ENCODE measurements at regions not wholly inside any gene's neighbourhood (a gene's known extent, or its start where the extent isn't known, plus 50 kb on each side); places are given as distances from the start of the nearest gene placed in this dataset.
"Not testable (repeated sequence)": the region's sequence is repeated elsewhere in the genome, so short reads cannot be mapped to it uniquely, and the experiment has no call there.

DNA sequence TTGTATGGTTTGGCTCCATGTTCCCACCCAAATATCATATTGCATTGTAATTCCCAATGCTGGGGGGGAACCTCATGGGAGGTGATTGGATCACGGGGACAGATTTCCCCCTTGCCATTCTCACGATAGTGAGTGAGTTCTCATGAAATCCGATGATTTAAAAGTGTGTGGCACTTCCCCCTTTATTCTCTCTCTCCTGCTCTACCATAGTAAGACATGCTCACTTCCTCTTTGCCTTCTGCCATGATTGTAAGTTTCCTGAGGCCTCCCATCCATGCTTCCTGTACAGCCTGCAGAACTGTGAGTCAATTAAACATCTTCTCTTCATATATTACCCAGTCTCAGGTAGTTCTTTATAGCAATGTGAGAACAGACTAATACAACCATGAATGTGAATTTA, 211.6 kb upstream of the NR5A2 start:
- no peak for DNase-seq

DNA sequence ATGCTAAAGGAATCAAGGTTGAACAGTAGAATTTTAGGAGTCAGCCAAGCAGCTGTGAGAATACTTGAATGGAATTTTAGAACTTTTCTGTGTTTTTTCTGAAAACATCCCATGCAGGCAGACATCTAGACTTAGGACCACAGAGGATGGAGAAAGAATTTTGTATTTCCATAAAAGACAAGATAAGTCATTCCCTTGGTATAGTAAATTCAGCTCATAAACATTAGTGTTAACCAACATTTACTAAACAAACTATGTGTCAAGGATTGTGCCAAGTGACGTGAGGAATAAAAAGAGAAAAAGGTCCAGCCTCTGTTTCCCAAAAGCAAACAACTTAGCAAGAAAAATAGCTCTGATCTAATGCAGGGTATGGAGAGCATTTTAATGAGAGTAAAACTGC, 210.2 kb upstream of the NR5A2 start:
- DNase-seq, result no peak

DNA sequence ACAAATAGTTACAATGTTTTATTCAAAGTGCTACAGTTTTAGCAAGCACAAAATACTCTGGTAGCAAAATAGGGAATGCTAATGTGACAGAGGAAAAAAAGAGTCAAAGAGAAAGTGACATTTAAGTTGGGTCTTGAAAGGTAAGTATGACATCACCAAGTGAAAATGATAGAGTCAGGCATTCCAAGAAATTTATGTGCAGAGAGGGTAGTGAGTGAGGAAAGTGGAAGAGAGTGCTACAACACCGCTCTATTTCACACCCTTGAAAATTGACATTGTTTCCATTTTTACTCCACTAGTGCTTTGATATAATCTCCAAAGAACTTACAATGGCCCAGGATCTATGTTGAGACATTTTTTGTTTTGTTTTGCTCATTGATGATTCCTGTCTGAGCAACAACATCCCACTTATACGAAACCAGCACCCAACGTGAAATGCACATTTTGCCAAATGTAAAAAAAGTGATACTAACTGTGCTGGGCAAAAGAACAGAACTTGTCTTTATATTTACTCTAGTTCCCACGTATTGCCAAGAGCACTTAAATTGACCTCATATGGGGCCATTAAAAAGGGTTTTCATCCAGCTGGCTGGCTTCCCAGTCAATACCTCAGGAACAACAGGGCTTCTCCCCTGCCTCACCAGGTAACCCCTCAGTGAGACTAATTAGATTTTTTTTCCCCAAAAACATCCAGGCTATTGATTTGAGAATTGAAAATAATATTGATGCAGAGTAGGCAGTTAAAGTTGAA, 206.3 kb upstream of the NR5A2 start:
- DNase-seq, result no peak

DNA sequence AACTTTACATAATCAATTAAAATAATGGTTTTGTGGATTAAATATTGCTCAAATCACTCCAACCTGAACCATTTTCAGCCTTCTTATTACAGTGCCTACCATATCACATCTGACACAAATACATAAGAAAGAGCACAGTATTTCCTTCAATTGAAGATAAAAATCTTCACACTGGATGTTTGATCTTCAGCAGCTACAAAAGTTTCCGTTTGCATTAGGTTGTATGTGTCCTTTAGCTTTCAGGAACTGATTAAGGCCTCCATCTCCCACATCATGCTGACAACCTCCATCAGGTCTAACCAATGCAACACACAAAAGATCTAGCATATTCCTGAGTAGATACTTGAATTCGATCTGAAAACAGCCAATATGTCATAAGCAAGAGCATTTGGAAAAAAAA, 195.1 kb upstream of the NR5A2 start:
- no peak for DNase-seq

DNA sequence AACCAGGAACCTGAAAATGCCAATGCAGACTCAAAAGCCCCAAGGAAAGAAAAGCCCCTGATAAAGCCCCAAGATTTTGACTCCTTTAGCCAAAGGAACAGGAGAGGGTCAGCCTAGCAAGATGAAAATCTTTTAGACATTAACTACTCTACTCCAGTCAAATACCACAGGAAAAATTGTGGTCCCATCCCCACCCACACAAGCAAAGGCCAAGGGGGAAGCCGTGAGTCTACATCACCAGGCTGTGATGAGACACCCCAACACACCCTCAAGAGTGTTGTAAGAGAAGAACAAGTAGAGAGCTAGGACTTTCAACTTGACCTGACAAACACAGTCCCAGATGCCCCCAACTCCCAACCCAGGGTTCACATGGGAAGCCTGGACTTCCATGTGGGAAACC, 192.8 kb upstream of the NR5A2 start:
- no peak for DNase-seq

DNA sequence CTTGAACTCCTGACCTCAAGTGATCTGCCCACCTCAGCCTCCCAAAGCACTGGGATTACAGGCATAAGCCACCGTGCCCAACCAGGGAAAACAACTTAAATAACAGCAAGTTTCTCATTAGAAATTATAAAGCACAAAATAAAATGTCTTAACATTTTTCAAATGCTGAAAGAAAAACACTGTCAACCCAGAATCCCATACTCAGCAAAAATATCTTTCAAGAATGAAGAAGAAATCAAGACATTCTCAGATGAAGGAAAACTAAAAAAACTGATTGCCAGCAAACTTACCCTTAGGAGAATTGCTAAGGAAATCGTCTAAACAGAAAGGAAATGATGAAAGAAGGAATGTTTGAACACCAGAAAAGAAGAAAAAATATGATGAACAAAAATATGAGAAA, 191.1 kb upstream of the NR5A2 start:
- no peak for DNase-seq

DNA sequence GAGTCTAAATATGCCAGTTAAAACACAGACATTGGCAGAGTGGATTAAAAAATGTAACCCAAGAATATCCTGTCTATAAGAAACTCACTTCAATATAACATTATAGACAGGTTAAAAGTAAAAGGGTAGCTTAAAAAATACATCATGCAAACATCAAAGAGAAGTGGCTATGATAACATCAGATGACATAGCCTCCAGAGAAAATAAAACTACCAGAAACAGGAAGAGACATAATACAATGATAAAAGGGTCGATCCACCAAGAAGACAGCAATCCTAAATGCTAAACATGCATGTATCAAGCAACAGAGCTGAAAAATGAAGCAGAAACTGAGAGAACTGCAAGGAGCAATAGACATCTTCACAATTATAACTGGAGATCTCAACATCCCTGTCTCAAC, 190.2 kb upstream of the NR5A2 start:
- no peak for DNase-seq

DNA sequence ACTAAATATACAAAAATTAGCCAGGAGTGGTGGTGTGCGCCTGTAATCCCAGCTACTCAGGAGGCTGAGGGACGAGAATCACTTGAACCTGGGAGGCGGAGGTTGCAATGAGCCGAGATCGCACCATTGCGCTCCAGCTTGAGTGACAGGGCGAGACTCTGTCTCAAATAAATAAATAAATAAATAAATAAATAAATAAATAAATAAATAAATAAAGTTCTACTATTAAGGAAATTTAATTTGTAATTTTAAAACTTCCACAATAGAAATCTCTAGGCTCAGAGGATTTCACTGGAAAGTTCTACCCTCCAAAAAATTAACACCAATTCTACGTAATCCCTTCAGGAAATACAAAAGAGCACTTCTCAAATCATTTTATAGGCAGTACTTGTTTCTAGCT, 187.9 kb upstream of the NR5A2 start:
- not testable (repeated sequence) for DNase-seq

DNA sequence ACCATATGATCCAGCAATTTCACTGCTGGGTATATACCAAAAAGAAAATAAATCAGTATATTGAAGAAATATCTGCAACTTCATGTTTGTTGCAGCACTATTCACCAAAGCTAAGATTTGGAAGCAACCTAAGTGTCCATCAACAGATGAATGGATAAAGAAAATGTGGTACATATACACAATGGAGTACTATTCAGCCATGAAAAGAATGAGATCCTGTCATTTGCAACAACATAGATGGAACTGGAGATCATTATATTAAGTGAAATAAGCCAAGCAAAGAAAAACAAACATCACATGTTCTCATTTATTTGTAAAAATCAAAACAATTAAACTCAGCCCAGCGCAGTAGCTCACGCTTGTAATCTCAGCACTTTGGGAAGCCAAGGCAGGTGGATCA, 184.4 kb upstream of the NR5A2 start:
- not testable (repeated sequence) for DNase-seq

DNA sequence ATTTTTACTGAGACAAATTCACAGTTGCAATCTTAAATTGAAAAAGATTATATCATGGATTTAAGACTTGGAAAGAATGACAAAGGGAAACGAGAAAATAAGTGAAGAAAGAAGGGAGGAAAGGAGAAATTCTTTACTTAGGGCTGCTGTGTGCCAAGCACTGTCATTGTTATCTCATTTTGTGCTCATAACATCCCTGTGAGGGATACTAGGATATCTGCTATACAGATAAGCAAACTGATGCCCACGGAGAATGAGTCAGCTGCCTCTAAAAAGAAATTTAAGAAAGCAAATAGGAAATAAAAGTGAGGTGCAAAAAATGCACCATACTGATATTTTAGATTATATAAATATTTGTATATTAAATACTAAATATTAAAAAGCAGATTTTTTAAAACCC, 183.6 kb upstream of the NR5A2 start:
- no peak for DNase-seq

DNA sequence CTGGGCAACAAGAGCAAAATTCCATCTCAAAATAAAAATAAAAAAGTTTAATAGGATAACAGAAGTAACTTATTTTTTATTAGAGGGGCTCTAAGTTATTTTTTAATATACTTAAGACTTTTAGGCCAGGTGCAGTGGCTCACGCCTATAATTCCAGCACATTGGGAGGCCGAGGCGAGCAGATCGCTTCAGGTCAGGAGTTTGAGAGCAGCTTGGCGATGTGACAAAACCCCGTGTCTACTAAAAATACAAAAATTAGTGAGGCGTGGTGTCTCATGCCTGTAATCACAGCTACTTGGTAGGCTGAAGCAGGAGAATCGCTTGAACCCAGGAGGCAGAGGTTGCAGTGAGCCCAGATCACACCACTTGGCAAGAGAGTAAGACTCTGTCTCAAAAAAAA, 180.5 kb upstream of the NR5A2 start:
- DNase-seq, result no peak

DNA sequence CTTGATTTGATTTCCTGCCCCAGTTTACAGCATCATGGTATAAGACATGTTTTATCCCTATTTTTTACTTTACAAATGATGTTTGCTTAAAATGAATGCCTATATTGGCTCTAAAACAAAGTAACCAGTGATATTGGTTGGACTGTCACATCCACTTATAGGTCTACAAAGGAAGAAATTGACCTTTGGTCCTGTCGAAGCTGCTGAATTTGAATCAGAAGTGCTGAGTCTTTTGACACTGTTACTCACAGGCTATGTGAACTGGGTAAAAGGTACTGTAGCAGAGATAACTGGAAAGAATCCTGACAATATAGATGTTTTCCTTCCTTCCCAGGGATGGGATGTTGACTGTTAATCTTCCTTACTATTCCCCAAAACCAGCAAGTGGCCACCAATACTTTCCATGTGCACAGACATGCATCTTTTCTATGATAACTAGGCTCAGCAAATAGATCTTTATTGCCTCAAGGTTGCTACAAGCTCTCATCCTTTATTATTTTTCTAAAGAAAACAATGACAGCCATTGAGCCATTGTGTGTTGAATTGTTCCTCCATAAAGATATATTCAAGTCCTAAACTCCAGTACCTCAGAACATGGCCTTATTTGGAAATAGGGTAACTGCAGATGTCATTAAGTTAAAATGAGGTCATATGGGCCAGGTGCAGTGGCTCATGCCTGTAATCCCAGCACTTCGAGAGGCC, 175.9 kb upstream of the NR5A2 start:
- DNase-seq, result no peak

DNA sequence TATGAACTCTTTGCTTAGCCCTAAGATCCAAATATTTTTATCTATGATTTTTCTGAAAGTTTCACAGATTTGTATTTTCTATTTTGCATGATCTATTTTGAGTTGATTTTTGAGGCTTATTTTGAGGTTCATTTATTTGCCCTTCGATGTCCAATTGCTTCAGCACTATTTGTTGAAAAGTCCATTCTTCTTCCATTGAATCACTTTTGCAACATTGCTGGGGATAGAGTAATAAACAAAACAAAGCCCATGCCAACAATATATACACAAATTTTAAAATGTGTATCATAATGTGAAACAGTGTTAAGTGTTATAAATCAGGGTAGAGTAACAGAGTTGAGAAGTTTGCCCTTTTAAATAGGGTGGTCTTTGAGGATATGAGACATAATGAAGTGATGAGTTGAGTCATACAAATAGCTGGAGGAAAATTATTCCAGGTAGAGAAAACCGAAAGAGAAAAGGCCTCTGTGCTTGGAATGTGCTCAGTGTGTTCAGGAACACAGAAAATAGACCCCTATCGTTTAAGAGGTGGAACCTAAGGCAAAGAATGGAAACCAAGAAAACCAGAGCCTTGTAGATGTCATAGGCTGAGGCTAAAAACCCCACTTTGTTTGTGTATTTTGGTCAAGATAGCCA, 172.7 kb upstream of the NR5A2 start:
- no peak for DNase-seq

DNA sequence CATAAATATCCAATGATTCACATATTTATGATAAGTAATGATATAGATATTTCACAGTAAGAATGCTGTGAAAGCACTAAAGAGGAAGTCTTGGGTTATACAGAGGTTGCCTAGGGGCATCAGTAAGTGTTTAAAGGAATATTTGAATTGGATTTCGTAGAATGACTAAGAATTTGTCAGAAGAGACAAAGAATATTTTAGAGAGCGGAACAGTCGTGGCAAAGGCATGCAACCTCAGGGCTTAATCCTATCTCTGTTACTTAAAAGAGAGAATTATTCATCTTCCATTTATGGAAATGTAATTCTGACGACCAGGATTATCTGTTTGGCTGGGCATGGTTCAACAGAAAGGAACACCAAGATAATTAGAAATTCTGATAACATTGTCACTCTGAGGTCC, 171.9 kb upstream of the NR5A2 start:
- DNase-seq, result no peak

DNA sequence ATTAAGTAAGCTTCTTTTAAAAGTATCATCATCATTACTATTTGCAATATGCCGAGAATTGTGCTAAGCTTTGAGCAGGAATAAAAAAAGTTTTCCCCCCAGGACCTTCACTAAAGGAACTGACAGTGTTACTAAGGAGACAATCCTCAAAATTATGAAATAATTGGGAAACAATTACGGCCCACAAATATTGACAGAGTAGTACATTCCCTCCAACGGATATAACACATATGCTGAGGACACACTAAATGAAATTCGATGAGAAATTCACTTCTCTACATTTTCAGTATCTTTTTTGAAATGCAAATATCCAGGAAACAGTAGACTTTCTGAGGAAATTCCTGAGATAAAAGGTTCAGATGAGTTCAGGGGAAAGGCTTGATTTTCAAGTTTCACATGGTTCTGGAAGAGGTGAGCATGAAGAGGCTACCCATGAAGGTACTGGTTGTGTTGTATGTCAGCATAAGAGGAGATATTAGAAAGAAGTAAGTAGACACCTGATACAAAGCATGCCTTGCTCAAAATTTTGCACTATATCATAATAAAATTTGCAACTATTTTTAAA, 171.2 kb upstream of the NR5A2 start:
- DNase-seq, result no peak

DNA sequence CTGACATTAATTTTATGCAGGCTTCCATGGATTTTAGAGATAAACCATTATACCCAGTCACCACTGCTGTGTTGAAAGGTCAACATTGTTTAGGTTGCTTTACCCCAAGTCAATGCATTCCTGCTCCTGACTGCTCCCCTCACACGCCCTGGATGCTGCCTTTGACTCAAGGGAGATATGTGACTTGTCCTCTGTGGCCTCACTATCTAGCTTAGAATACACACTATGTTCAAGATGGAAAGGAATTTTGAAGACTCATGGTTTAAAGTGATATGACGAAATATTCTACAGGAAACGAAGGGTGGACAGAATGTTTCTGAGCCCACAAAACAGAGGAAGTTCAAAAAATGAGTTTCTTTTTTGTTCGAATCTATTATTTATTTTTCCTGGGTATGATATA, 170.4 kb upstream of the NR5A2 start:
- no peak for DNase-seq

DNA sequence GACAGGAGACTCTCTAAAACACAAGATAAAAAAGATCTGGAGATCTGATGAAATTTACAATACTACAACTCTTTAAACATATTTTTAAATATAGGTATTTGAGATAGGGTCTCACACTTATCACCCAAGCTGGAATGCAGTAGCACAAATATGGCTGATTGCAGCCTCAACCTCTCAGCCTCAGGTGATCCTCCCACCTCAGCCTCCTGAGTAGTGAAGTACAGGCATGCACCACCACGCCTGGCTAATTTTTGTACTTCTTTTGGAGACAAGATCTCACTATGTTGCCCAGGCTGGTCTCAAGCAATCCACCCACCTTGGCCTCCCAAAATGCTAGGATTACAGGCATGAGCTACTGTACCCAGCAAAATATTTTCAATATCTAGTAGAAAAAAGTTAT, 170.0 kb upstream of the NR5A2 start:
- DNase-seq, result no peak

DNA sequence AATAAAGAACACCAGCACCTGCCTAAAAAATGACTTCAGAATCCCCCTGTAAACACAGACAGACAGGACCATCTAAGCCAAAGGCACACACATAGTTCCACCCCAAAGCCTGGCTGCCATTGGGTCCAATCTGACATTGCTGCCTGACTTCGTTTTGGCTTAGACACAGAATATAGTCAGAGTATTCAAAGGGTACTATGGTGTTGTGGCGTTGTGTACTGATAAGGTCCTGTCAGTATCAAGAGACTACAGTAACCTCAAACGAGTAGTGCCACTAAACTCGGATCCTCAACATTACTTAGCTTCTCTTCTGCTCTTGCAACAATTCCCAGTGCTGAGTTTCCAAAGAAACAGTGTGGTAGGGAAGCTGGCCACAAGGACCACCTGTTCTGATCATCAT, 169.3 kb upstream of the NR5A2 start:
- no peak for DNase-seq

DNA sequence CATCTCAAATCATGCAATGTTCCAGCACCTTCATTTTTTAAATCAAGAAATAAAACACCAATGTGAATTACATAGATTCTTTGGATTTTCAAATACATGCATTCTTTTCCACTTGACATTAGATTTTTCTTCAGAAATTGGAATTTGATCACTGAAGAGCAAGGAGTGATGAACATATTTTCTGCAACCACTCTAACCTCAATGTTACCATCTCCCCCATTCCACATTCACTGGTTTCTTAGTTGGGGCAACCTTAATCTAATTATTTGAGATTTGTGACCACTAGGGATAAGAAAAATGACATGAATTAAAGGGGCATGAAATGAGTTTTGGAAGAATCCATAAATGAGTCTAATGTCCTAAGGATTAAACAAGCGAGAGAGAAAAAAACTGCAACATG, 168.7 kb upstream of the NR5A2 start:
- no peak for DNase-seq

DNA sequence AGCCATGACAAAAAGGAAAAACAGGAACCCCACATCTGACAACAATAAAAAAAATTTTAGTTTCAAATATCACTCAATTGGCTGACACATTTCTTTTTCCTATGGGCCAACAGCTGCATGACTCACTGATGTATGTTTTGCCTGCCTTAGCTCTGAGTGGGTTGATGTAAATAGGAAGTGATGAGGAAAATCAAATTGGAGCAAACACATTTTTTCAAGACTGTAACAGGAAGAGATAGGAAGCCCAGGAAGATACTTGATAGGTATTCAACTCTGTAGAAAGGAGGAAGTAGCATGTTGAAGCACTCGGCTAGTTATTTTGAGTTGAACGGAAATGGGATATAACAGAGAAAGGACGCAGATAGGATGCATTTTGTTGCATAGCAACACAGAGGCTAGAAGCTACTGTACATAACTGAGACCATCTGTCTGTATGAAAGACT, 168.0 kb upstream of the NR5A2 start:
- DNase-seq, result no peak

DNA sequence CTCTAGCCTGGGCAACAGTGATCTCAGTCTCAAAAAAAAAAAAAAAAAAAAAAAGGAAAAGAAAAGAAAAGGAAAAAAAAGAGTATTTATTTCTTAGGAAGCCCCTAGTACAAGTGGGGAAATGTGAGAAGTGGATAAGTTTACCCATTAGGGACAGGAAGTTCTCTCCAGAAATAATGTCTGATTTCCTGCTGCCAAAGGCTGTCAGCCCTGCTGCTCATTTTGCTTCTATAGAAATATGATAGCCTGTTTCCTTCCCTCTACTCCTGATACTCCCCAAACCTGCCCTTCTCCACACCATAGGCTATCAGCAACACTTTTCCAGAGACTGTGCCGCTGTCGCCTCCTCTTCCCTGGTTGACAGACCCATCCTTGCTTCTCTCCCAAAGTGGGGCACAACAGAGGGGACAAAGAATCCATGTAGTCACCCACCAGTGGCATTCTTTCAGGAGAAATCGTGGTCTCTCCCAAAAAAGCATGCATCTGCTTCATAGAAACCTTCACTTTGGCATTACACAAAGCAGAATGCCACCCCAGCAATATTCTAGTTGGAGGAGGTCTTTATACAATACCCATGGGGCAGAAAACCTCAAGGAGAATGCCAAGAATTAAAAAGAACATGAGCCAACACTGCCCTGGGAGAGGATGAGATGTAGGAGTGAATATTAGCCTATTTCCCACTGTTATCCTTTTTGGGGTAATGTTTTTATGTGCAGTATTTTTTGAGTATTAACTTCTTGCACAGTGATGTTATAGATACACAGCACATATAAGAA, 166.3 kb upstream of the NR5A2 start:
- DNase-seq, result no peak

DNA sequence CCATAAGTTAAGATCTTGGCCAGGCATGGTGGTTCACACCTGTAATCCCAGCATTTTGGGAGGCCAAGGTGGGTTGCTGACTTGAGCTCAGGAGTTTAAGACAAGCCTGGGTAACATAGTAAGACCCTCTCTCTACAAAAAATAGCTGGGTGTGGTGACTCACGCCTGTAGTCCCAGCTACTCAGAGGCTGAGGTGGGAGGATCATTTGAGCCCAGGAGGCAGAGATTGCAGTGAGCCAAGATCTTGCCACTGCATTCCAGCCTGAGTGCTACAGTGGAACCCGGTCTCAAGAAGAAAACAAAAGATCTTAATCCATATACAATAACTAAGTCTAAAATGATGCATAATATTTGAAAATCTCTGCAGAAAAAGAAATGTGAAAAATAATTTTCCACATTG, 165.5 kb upstream of the NR5A2 start:
- DNase-seq, result no peak

DNA sequence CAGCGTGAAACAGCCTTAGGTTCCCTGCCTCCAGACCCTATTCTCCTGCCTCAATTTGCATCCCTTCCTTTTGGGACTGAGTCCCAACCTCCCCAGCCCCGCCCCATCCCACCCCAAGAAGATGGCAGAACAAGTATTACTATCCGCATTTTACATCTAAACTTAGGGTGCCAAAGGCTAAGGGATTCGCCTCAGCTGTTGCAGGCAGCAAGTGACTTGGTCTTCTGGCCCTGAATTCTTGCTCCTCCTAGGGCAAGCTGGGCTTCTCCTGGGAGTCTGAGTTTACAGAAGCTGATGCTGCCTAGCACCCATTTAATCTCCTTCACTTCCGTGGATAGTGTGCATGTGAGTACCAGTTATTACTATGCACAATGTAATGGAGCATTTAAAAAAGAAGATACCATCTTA, 161.3 kb upstream of the NR5A2 start:
- DNase-seq, result no peak

Data from C1 segment of cervical spinal cord (tissue), 14 donors.